Activated CD4-positive, alpha-beta T cell treated with anti-CD3 and anti-CD28 coated beads, Interleukin-2, amount 50 U/mL, for 1 hour (primary cell): ENCODE measurements at regions not wholly inside any gene's neighbourhood (a gene's known extent, or its start where the extent isn't known, plus 50 kb on each side); places are given as distances from the start of the nearest gene placed in this dataset.

Experiments
- DNase-seq: peaks from one replicate; pipeline ENCODE4 v3.0.0-alpha.2; 2020

DNA sequence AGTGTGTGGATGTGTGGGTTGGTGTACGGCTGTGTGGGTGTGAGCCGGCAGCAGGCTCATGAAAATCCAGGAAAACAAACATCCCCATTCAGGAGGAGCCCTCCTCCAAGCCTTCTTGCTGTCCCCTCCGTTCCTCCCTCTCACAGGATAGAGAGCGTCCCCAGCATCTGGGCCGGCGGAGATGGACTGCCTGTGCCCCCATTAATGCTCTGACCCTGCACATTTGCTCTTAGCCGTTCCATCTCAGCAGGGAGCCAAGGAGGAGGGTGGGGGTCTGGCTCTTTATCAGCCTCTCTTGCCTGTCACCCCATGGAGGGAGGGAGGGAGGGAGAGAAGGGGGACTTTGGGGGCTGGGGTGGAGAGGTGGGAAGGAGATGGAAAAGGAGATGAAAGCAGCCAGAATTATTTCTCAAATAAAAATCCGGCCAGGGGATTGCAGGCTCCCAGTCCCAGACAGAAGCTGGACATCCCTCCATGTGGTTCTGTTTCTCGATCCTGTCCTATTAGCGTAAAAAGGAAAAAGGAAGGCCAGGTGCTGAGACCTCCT is 240.0 kb upstream of the ZFHX3 start:
- no peak for DNase-seq

GRCh38 chr16:73286346-73287267 is 238.7 kb upstream of the ZFHX3 start:
- no peak for DNase-seq

DNA sequence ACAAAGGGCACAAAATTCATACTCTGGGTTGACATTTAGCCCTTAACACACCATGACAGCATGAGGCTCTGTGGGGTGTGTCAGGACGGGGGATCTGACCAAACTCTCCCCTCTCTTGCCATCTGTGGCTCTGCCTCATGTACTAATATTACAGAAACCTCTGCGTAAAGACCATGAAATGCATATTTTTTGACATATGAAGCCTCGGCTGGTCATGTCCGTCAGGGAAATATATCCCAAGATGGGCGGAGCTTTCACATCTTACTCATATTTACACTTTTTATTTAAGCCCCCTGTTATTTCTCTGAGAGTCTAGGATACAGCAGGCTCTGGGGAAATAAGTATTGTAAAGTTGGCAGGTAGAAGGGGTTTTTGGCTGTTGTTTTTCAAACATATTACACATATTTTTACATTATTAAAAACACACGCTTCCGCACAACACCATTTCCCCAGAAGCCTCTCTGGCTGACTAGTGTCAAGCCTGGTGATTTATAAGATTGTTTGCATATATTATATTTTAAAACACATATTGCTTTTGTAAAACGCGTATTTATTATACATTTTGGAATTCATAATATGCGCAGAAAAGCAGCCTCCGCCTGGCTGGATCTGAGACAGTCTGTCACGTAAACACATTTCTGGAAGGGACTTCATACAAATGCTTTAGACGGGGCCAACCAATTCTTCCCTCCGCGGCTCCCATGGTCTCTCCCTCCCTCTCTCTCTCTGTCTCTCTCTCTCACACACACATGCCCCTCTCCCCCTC is 237.7 kb upstream of the ZFHX3 start:
- no peak for DNase-seq

DNA sequence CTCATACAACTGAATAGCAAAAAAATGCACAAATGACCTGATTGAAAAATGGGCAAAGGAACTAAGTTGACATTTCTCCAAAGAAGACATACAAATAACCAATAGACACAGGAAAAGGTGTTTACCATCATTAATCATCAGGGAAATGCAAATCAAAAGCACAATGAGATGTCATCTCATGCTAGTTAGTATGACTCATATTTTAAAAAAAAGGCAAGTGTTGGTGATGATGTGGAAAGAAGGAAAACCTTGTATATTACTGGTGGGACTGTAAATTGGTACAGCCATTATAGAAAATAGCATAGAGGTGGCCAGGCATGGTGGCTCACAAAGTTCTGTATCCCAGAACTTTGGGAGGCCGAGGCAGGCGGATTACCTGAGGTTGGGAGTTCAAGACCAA is 232.5 kb upstream of the ZFHX3 start:
- DNase-seq, result no peak

DNA sequence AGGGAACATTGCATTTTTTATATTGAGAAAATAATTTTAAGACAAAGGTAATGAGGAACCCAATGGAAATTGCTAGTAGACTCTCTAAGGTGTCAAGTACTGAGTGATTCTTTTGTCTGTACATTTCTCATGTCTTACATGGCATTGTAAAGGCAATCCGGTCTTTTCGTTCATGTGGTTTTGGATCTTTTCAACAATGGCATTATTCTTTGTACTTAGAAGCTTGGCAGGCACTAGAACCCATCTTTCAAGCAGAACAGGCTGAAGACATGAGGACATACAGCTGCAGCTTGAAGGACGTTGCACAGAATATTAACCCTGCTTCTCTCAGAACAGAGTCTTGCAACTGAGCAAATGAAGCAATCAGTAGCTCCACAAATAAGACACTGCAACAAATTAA is 231.5 kb upstream of the ZFHX3 start:
- DNase-seq, result no peak

DNA sequence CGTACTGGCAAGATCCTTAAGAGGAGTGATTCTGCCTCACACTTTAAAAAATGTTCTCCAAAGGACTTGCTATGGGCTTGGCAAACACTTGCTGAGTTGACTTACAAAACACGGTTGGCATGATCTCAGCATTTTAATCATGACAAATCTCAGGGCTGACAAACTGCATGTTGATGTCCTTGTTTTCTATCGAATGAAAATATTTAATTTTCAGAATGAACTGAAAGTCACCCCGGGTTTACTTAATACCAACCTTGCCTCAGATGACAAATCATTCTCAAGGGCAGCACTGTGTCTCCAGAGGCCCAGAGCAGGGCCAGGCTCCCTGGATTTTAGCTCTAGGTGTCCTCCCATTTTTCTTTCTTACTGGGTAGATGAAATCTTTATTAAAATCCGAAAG is 229.1 kb upstream of the ZFHX3 start:
- DNase-seq, result no peak

DNA sequence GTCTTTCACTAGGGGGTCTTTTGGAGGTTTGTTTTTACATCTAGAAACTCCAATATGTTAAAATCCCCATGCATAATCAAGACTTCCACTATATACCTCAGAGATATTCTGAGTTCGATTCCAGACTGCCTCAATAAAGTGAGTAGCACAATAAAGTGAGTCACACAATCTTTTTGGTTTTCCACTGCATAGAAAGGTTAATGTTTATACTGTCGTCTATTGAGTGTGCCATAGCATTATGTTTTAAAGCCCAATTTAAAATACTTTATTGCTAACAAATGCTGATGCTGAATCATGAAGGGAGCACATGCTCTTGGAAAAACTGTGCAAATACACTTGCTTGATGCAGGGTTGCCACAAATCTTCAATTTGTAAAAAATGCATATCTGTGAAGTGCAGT is 227.5 kb upstream of the ZFHX3 start:
- DNase-seq, result no peak

DNA sequence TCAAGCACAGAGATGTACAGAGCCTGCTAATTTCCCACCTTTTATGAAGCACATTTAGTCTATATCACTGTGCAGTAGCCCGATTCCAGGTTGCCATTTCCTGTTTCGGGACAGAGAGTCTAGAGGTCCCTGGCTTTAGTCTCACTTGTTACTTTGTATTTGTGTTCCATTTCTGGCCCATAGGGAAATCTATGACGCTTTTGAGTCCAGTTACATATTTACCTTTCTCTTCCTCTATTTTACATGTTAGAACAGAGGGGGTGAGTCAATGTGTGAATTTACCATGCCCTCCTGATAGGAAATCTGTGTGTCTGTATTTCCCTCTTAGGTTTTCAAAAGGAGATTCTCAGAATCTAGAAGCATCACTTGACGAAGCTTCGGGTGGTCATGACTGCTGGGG is 227.1 kb upstream of the ZFHX3 start:
- DNase-seq, result no peak

GRCh38 chr16:73274140-73274539 is 226.2 kb upstream of the ZFHX3 start:
- no peak for DNase-seq

DNA sequence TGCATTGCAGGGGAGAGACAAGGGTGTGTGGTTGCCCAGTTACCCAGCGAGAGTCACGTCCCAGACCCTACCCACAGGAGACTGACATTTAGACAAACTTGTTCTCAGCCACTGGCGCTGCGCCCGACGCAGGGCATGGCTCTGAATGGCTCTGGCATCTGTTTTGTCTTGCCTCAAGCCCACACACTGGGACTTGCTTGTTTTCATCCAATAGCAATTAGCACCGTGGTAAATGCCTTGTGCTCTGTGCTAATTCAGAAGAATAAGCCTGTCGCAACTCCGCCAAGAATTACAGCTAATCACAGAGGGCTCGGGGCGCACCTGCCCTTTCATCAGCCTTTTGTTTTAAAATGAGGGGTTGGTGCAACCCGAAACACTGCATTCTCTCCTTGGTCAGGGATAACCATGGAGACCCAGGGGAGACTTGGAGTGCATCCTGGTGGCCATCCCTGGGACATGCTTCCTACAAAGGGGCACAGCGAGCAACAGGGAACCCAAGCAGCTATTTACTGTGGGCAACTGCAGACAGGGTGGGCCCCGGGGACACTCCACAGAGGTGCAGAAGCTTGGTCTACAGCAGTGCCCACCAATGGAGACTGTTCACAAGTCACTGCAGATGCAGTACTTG is 220.6 kb upstream of the ZFHX3 start:
- DNase-seq, result no peak

- DNase-seq, result no peak
These were observed 218.0 kb upstream of the ZFHX3 start for GRCh38 chr16:73265935-73266334.

- no peak for DNase-seq
These were observed 217.4 kb upstream of the ZFHX3 start for GRCh38 chr16:73265124-73265837.

DNA sequence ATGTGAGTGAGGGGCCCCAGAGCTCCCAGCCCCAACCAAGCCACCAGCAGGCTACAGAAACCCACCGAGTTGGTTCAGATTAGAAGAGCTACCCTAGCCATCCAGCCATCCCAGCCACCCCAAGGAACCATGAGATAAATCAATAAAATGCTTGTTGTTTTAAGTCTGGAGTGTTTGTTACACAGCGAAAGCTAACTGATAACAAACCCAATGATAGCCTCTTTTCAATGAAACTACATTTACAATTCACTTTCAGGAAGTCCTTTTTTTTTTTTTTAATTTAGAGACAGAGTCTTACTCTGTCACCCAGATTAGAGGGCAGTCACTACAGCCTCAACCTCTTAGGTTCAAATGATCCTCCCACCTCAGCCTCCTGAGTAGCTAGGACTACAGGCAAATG is 215.0 kb upstream of the ZFHX3 start:
- DNase-seq, result no peak

DNA sequence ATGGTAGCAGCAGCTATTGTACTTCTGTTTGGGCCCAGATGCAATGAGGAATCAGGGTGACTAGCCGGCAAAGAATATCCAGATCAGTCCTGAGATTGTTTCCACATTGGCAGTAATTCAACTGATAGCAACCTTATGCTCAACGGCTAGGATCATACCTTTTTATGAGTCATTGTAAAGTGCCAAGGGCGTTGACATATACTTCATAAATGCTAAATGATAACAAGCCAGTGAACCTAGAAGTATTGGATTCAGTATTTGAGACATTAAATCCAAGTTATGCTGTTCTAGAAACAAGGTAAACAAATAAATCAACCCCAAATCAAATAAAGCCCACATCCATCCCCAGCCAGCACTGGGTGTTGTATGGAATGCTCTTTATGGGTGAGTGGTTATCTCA is 207.1 kb upstream of the ZFHX3 start:
- DNase-seq, result no peak

- DNase-seq, result no peak
These were observed 206.1 kb upstream of the ZFHX3 start for GRCh38 chr16:73253922-73254480.

GRCh38 chr16:73252446-73252845 is 204.5 kb upstream of the ZFHX3 start:
- no peak for DNase-seq

DNA sequence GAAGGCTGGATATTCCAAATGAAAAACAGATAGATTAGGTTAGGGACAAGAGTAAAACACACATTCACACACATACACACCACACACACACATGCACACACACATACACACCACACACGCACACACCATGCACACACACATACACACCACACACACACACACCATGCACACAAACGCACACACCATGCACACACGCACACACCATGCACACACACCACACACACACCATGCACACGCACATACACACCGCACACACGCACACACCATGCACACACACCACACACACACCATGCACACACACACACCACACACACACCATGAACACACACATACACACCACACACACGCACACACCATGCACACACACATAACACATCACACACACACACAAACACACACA is 203.7 kb upstream of the ZFHX3 start:
- DNase-seq, result no peak

GRCh38 chr16:73248316-73248715 is 200.4 kb upstream of the ZFHX3 start:
- no peak for DNase-seq

DNA sequence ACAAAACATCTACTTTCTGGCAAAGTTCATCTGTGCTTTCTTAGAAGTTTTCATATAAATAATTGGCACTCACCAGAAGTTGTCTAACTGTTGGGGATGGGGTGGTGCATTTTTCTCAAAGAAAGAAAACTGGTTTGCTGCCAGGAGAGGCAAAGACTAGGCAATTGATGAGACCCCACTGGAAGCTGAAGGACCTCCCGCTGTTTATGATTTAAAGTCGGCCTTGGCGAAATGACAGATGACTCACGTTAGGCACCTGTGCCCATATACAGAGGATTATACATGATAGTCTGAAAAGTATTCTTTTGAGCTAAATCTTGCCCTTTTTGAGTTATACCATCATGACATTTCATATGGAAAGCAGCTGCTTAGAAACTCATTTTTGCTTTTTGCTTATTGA is 193.0 kb upstream of the ZFHX3 start:
- DNase-seq, result no peak

- DNase-seq, result no peak
These were observed 189.7 kb upstream of the ZFHX3 start for GRCh38 chr16:73237601-73238000.

DNA sequence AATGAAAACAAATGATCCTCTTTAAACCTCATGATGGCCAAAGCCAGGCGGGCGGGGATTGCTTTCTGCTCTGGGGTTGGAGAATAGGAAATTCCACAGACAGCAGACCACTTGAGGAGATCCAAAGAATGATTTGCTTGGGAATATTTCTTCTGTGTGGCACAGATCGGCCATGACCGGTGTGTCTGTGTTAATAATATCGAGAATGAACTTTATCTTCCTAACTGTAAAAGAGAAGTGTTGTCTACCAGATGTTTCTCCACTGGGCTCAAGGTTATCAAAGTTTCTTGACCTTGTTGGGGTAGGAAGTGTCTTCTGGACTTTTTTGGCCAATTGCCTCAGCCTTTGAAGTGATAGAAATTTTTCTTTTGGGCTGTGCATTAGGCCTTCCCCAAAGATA is 186.6 kb upstream of the ZFHX3 start:
- no peak for DNase-seq

DNA sequence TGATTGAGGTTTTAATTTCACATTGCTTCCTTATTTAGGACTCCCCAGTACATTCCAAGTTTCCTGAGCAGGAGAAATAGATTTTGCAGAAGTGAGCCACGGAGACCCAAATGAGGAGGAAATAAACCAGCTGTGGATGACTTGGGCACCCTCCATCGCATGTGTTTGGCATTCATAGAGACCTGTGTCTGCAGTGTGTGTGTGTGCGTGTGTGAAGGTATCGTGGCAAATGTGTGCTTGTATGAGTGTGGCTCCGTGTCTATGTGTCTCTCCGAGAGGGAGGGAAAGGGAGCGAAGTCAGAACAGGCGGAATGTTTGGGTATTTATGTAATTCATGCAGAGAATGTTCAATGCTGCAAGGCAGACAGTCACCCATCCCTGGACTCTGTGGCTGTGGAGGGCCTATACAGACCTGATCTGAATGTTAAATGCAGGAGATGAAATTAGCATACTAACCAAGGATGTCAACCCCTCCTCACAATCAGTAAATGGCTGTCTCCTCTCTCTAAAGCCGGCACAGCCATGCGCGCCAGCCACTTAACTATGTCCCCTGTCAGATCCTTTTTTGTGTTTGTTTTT is 186.0 kb upstream of the ZFHX3 start:
- no peak for DNase-seq
